Occipital lobe (tissue), 1 donor: ENCODE measurements at regions not wholly inside any gene's neighbourhood (a gene's known extent, or its start where the extent isn't known, plus 50 kb on each side); places are given as distances from the start of the nearest gene placed in this dataset.
A peak's percentile ranks its signal among the peaks of the same experiment; 100 is the strongest.

Experiments
- DNase-seq: peaks from one replicate; lab custom pipeline; 2025; lab: John Stamatoyannopoulos, UW

GRCh38 chr7:16320099-16320660, 101.2 kb downstream of the CRPPA start:
- DNase-seq, result no peak

- peak; percentile 43 for DNase-seq
Observed at GRCh38 chr7:16318989-16319915, 102.1 kb downstream of the CRPPA start.

DNA sequence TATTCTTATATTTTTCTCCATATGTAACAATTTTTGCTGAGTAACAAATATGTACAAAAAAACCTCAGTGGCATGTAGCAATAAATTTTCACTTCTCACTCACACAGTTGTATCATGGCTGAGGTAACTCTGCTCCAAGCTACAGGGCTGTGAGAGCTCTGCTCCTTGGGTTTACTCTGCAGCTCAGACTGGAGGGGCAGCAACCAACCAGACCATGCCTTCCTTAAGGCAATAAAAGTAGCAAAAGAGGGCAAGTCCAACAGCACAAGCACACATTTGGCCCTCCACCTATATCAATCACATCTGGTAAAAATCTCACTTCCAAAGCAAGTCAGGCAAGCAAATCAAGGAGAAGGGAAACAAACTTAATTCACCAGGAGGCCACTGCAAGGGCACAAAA, 102.9 kb downstream of the CRPPA start:
- DNase-seq, result no peak

DNA sequence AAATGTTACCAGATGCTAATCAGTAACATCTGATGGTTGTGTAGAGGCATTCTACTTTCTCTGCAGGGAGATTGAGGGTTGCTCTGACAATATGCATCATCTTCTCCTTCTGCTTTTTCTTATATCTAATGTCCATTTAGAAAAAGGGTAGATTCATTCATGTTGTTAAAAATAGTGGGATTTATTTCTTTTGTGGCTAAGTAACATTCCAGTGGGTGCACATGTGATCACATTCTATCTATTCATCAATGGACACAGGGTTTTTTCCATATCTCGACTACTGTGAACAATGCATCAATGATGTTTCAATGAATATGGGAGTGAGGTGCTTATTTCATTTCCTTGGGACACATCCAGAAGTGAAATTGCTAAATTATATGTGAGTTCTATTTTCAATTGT, 103.9 kb downstream of the CRPPA start:
- DNase-seq, result no peak

GRCh38 chr7:16315280-16315679, 106.1 kb downstream of the CRPPA start:
- no peak for DNase-seq

DNA sequence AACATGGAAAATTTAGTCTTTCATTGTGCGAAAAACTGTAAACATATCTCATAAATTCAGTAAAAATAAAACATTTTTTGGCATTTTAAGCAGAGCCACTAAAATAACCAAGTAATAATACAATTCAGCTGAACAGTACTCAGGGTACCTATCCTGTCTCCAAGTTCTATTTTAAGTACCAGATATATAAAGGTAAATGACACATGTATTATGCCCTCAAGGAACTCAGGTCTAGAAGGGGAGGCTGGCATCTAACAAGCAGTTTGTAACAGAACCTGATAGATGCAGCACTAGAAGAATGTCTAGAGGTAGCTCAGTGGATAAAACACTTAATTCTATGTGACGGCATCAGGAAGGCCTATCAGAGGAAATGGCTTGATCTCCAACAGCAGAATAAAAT, 112.2 kb downstream of the CRPPA start:
- DNase-seq, result no peak

DNA sequence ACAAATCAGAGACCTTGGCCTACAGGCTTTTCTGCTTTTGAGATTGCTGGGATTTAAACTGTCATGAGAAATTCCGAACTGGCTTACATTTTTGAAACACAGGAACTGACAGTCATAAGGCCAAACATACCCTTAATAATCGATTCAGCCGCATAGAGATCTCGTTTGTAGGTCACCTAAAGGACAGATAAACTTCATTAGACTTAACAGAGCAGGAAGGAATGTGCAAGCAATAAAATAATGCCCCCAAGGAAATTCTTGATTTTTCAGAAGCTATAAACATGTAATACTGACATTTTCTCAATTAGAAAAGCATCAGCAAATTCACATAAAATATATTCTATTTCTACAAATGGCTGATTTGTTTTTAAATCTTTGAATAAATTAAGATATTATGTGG, 120.0 kb downstream of the CRPPA start:
- DNase-seq, result no peak

GRCh38 chr7:16300361-16300895, 120.9 kb downstream of the CRPPA start:
- DNase-seq, result no peak

GRCh38 chr7:16299853-16300252, 121.5 kb downstream of the CRPPA start:
- no peak for DNase-seq

DNA sequence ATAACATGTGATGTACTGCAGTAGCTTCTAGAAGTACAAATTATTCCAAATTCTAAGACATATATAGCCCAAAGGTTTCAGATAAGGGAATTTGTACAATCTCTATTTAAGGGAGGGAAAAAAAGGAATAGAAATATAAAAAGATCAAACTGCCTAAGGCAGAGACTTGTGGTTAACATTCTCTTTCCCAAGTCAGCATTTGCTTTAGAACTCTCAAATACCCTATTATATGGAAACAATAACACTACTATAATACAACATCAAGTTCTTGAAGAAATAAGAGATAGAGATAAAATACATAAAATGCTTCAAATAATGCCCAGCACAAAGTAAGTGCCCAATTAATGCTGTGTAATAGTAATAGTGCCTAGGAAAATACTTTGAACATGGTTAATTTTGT, 123.1 kb downstream of the CRPPA start:
- no peak for DNase-seq

DNA sequence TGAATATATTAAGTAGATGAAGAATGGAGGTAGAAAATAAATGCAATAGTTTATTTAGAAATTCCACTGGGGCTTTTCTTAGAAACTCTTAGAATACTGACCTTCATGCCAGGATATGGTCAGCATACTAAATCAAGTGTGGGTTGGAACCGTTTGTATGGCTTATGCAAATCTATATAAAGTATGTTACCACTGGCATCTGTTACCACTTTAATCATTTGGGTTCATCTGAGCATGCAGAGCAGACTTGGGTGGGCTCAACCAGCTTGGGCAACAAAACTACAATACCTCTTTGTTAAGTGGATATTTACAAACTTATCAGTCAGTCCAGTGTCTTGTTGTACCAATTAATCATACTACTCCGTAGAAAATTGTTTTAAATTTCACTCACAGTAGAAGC, 125.8 kb downstream of the CRPPA start:
- no peak for DNase-seq

GRCh38 chr7:16293669-16294425, 127.5 kb downstream of the CRPPA start:
- DNase-seq, result no peak

GRCh38 chr7:16284581-16284980, 136.8 kb downstream of the CRPPA start:
- DNase-seq, result no peak

GRCh38 chr7:16278167-16278787, 143.1 kb downstream of the CRPPA start:
- no peak for DNase-seq

GRCh38 chr7:16271990-16272665, 149.2 kb downstream of the CRPPA start:
- DNase-seq, result no peak

DNA sequence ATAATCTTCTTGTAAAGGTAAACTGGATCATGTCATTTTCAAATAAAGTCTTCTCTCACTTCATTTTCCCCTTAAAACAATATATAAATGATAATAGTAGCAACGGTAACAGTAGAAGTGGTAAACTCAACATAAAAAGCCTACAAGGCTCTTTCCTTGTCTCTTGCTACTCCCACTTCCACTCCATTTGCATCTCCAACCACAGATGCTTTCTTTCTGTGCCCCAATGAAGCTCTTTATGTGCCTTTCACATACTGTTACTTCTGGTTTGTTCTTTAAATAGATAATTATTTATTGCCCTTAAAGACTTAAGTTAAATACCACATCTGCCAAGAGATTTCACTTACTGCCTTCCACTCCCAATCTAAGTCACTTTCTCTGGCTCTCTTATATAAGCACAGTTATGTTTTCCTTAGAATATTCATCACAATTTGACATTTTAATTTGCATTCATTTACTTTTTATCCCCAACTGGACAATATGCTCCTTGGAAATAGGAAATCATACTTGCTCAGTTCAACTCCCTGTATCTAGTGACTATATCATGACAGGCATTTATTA, 149.9 kb downstream of the CRPPA start:
- no peak for DNase-seq

DNA sequence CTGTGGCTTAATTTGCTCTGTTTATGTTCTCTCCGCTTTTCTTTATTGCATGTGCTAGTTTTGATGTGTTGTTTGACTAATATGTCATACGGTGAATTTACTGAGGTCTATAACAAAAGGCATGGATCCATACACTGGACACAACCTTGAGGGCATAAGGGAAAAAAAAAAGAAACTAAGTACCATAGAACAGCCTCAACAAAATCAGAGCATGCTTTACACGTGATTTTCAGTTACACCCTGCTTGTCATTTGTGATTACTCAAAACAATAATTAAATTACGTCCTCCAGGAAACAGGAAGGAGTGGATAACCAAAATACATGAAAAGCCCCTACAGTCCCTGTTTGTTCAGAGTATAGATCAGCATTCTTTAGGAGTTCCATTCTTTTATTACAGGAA, 150.5 kb downstream of the CRPPA start:
- DNase-seq, result no peak

DNA sequence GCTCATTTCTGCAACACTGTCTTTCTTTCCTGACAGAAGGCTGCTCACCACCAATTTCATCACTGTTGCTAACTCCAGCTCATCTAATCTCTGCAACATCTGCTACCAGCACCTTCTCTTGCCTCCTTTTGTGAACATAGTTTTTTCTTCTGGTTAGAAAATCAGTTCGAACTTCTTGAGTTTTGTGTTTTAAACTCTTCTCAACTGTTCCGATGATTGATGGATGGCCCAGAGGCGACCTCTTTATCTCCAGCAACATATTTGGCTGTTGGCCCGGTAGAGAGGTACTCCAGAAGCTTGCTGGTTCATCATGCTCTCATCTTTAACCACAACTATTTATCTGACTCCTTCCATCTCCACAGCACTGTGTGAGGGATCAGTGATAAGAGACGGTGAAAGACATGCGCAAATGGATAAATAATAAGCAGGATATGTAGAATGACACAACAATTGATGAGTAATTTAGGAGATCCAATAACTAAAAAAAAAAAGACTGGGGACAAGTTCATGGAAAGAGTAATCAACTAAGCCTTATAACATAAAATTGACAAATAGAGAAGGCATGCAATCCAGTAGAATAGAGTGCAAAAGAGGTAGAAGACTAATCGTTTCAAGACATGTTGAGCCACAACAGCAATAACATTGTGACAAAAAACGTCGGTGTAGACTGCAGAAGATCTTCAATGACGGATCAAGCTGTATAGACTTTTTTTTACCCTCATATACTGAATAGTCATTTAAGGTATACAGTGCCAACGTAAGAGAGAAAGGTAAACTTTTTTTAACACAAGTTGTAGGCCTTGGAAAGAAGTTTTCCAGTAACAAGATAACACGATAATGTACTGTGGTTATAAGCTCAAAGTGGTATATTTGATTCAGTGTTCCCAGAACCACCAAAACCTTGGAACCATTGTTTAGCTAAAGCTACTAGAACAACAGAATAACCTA, 152.2 kb downstream of the CRPPA start:
- no peak for DNase-seq

GRCh38 chr7:16267953-16268820, 153.2 kb downstream of the CRPPA start:
- DNase-seq, result no peak
